ENCODE measurements at regions not wholly inside any gene's neighbourhood (a gene's known extent, or its start where the extent isn't known, plus 50 kb on each side); places are given as distances from the start of the nearest gene placed in this dataset.
"Not testable (repeated sequence)": the region's sequence is repeated elsewhere in the genome, so short reads cannot be mapped to it uniquely, and the experiment has no call there.

DNA sequence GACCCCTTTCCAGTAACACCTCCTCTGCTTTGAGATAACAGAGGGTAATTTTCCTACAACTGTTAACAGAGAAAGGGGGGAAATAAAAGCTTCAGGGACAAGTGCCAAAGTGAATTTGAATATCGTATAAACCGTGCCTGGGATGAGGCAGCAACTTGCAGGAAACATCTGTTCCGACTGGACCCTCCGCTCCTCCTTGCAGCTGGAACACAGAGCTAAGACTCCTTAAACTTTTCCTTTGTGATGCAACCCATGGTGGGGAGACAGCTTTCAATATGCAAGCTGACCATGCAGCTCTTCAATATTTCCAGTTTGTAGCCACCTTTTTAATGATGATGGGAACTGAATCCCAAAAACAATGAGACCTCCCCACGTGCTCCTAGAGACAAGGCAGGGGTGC, 432.6 kb downstream of the ZNF536 start:
- Histone ChIP-seq H3K18ac (ENCODE audit: insufficient read length, low read depth, low read length) (no peak overlapping the region), H3K4me2 (ENCODE audit: insufficient read depth, insufficient read length, low read length) (no peak overlapping the region), H4K8ac (replicated peaks; ENCODE audit: insufficient read length, low read depth, low read length) (no peak overlapping the region), H3K14ac (ENCODE audit: insufficient read depth, low read length) (no peak overlapping the region), H2BK120ac (ENCODE audit: low read depth, low read length, poor library complexity, severe bottlenecking) (no peak overlapping the region), H2AK5ac (ENCODE audit: insufficient read length, low read length) (no peak overlapping the region), H3K56ac (ENCODE audit: insufficient read length, low read depth, low read length) (no peak overlapping the region), H4K20me1 (ENCODE audit: control insufficient read depth, insufficient read depth, insufficient read length) (no peaks in the 10 kb centered on the region), H3K79me1 (ENCODE audit: insufficient read depth, low read depth, low read length, poor library complexity, severe bottlenecking) (no peaks in the 10 kb centered on the region), H3K27me3 (ENCODE audit: insufficient read depth, low read length) (no peaks in the 10 kb centered on the region), H3K9ac (ENCODE audit: extremely low read depth, insufficient read length, low read length) (no peak overlapping the region), H3K4me1 (ENCODE audit: insufficient read depth, low read length) (no peaks in the 10 kb centered on the region; the same call in 1 of the 2 replicates), H2BK12ac (ENCODE audit: insufficient read length, low read depth, low read length) (no peak overlapping the region), H2BK5ac (ENCODE audit: insufficient read length, low read length) (no peak overlapping the region), H4K91ac (ENCODE audit: insufficient read length, low read depth, low read length) (no peak overlapping the region), H3K4ac (ENCODE audit: low read depth, low read length) (no peak overlapping the region), H3K27ac (ENCODE audit: insufficient read length, low read depth, low read length) (no peak overlapping the region), H4K5ac (ENCODE audit: insufficient read length, low read depth, low read length) (no peak overlapping the region), H2AFZ (ENCODE audit: low read length) (no peak overlapping the region), H2BK15ac (ENCODE audit: low read depth, low read length) (no peak overlapping the region), H2BK20ac (ENCODE audit: low read depth, low read length, poor library complexity, severe bottlenecking) (no peak overlapping the region), H3K23ac (ENCODE audit: insufficient read length, low read depth, low read length) (no peak overlapping the region), H3T11ph (ENCODE audit: low read length) (no peak overlapping the region), H3K23me2 (ENCODE audit: insufficient read length, low read depth, low read length, poor library complexity, severe bottlenecking) (no peaks in the 10 kb centered on the region), H3K9me3 (ENCODE audit: control insufficient read depth, low read depth, low read length) (no peaks in the 10 kb centered on the region), H3K79me2 (ENCODE audit: insufficient read depth, low read length) (no peaks in the 10 kb centered on the region)
- H3K9me3 Mint-ChIP-seq, result peaks cover 0 to 7% of the 10 kb centered on the region in 2 experiments; a peak in 1 of 5 replicates
- DNase-seq, result no peak
- H3K36me3 Mint-ChIP-seq (ENCODE audit: insufficient read depth in 1 of 3, low read depth in 3 of 3), result no peaks in the 10 kb centered on the region
- TF ChIP-seq, protein P1, sequence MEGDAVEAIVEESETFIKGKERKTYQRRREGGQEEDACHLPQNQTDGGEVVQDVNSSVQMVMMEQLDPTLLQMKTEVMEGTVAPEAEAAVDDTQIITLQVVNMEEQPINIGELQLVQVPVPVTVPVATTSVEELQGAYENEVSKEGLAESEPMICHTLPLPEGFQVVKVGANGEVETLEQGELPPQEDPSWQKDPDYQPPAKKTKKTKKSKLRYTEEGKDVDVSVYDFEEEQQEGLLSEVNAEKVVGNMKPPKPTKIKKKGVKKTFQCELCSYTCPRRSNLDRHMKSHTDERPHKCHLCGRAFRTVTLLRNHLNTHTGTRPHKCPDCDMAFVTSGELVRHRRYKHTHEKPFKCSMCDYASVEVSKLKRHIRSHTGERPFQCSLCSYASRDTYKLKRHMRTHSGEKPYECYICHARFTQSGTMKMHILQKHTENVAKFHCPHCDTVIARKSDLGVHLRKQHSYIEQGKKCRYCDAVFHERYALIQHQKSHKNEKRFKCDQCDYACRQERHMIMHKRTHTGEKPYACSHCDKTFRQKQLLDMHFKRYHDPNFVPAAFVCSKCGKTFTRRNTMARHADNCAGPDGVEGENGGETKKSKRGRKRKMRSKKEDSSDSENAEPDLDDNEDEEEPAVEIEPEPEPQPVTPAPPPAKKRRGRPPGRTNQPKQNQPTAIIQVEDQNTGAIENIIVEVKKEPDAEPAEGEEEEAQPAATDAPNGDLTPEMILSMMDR (conservative IDR thresholded peaks at IDR 0.05), result no peak
- WGBS (ENCODE audit: extremely low coverage, insufficient read length, low lambda C conversion rate), result no CpG with 5 or more reads among the region's 5 CpGs
- H3K27me3 Mint-ChIP-seq (ENCODE audit: low read depth), result peaks cover 6% of the 10 kb centered on the region
- H3K27ac Mint-ChIP-seq, result no peak overlapping the region
- H3K4me1 Mint-ChIP-seq, result peaks cover 23 to 31% of the 10 kb centered on the region in 2 experiments
- H3K4me3 Mint-ChIP-seq, result no peak overlapping the region

DNA sequence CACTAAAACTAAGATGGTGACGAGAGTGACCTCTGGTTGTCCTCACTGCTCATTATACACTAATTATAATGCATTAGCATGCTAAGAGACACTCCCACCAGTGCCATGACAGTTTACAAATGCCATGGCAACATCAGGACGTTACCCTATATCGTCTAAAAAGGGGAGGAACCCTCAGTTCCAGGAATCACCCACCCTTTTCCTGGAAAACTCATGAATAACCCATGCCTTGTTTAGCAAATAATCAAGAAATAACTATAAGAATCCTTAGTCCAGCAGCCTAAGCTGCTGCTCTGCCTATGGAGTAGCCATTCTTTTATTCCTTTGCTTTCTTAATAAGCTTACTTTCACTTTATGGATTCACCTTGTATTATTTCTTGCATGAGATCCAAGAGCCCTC, 432.1 kb downstream of the ZNF536 start:
- not testable (repeated sequence) for H3K79me2 ChIP-seq (ENCODE audit: insufficient read depth, low read length); H3K14ac ChIP-seq (ENCODE audit: insufficient read depth, low read length); H3K23me2 ChIP-seq (ENCODE audit: insufficient read length, low read depth, low read length, poor library complexity, severe bottlenecking); H4K8ac ChIP-seq (replicated peaks; ENCODE audit: insufficient read length, low read depth, low read length); H3K27me3 ChIP-seq (ENCODE audit: insufficient read depth, low read length); H3K27ac ChIP-seq (ENCODE audit: insufficient read length, low read depth, low read length); H3K23ac ChIP-seq (ENCODE audit: insufficient read length, low read depth, low read length); H2AK5ac ChIP-seq (ENCODE audit: insufficient read length, low read length); H3K27ac Mint-ChIP-seq; H3K9me3 ChIP-seq (ENCODE audit: control insufficient read depth, low read depth, low read length); H3T11ph ChIP-seq (ENCODE audit: low read length); H3K36me3 Mint-ChIP-seq (ENCODE audit: insufficient read depth in 1 of 3, low read depth in 3 of 3); H2BK120ac ChIP-seq (ENCODE audit: low read depth, low read length, poor library complexity, severe bottlenecking); H2BK15ac ChIP-seq (ENCODE audit: low read depth, low read length); H4K20me1 ChIP-seq (ENCODE audit: control insufficient read depth, insufficient read depth, insufficient read length); H3K18ac ChIP-seq (ENCODE audit: insufficient read length, low read depth, low read length); H3K9me3 Mint-ChIP-seq; H2BK12ac ChIP-seq (ENCODE audit: insufficient read length, low read depth, low read length); H2BK20ac ChIP-seq (ENCODE audit: low read depth, low read length, poor library complexity, severe bottlenecking); DNase-seq; H2AFZ ChIP-seq (ENCODE audit: low read length); H2BK5ac ChIP-seq (ENCODE audit: insufficient read length, low read length); H3K4me1 ChIP-seq (ENCODE audit: insufficient read depth, low read length); H4K5ac ChIP-seq (ENCODE audit: insufficient read length, low read depth, low read length); H3K9ac ChIP-seq (ENCODE audit: extremely low read depth, insufficient read length, low read length); H4K91ac ChIP-seq (ENCODE audit: insufficient read length, low read depth, low read length); H3K4me2 ChIP-seq (ENCODE audit: insufficient read depth, insufficient read length, low read length); H3K79me1 ChIP-seq (ENCODE audit: insufficient read depth, low read depth, low read length, poor library complexity, severe bottlenecking); H3K56ac ChIP-seq (ENCODE audit: insufficient read length, low read depth, low read length); H3K4ac ChIP-seq (ENCODE audit: low read depth, low read length); H3K4me3 Mint-ChIP-seq
- WGBS (ENCODE audit: extremely low coverage, insufficient read length, low lambda C conversion rate), result no CpG with 5 or more reads among the region's 3 CpGs
- Mint-ChIP-seq H3K4me1 (peaks cover 23 to 31% of the 10 kb centered on the region in 2 experiments), H3K27me3 (ENCODE audit: low read depth) (peaks cover 11% of the 10 kb centered on the region)

Data from H9 (cell line).